Right kidney (tissue), 1 donor: ENCODE measurements at regions not wholly inside any gene's neighbourhood (a gene's known extent, or its start where the extent isn't known, plus 50 kb on each side); places are given as distances from the start of the nearest gene placed in this dataset.

Experiments
- DNase-seq: peaks from one replicate; pipeline ENCODE4 v3.0.0-alpha.2; 2016

DNA sequence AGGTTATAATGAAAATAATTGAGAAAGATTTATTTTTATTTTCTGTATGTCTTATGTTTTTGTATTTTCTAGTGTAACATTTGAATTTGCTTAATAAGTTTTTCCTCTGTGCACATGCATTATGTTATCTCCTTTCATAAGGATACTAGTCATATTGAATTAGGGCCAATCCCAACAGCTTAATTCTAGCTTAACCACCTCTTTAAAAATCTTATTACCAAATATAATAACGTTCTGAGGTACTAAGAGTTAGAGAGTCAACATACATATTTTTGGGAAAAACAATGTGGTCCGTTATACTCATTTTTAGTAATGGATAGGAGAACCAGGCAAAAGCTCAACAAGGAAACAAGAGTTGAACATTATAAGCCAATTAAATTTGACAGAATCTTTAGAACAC lies 845.6 kb upstream of the SEL1L start:
- DNase-seq = no peak

DNA sequence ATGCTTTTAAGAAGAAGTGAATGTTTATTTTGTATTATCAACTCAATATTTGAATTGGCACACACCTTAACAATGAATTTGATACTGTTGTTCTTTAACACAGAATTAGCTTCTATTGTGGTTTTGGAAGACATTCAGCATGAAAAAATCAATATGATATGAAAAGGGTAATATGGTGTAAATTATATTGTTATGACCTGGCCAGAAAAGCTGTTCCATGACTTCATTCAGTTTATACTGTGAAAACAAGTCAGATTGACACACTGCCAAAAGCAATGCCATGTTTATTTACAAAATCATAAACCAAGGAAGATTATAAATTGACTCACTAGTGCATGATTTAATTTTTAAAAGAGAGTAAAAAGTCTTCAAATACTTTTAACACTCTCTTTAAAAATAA lies 851.4 kb upstream of the SEL1L start:
- no peak for DNase-seq

DNA sequence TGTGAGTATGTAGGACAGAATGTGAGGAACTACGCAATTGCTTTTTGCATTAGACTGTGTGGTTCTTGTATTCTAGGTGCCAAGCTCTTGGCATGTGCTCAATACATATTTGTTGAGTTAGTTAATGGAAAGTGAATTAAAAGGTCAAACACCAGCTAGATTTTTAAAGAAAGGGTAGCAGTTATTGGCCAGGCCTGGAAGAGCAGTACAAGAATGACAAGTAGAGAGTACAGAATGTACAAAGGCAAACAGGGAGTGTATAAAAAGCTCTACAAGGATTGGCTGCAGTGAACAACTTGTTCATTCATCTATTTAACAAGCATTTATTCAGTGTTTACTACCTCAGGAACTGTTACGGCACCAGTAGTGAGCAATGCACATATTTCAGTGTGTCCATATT lies 854.0 kb upstream of the SEL1L start:
- DNase-seq = no peak

GRCh38 chr14:82388488-82388887 lies 854.8 kb upstream of the SEL1L start:
- DNase-seq = no peak

DNA sequence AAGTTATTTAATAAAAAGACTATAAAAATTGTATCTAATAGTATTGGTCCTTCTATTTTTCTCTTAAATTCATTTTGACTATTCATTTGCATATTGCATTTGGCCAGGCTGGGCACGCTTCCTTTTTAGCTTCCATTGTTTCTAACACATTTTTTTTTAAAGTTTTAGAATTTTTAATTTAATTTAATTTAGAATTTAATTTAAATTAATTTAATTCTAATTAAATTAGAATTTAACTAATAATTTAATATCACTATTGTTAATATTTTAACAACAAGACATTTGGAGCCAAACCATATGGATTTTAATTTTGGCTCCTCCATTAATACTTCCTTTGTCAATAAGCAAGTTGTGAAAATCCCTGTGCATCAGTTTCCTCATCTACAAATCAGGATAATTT lies 856.9 kb upstream of the SEL1L start:
- no peak for DNase-seq

DNA sequence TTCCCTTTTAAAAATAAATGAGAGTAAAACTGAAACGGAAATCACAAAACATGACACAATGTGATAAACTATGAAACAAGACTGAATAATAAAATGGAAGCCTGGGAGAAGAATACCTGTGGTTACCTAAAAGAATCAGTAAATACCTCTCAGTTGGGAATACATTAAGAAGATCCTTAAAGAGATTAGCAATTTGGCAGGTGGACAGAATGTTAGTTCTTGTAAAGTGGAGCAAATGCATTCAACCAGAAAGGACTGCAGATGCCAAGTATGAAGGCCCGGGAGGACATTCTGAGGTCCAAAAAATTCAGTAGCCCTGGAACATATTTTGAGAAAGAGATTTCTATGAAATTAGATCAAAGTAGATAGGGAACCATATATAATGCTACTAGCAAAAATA lies 861.3 kb upstream of the SEL1L start:
- no peak for DNase-seq

- peak; percentile 6 for DNase-seq
Observed at GRCh38 chr14:82398256-82398655, 864.6 kb upstream of the SEL1L start.

- no peak for DNase-seq
Observed at GRCh38 chr14:82403987-82404386, 870.3 kb upstream of the SEL1L start.

- no peak for DNase-seq
Observed at GRCh38 chr14:82410064-82410463, 876.4 kb upstream of the SEL1L start.

DNA sequence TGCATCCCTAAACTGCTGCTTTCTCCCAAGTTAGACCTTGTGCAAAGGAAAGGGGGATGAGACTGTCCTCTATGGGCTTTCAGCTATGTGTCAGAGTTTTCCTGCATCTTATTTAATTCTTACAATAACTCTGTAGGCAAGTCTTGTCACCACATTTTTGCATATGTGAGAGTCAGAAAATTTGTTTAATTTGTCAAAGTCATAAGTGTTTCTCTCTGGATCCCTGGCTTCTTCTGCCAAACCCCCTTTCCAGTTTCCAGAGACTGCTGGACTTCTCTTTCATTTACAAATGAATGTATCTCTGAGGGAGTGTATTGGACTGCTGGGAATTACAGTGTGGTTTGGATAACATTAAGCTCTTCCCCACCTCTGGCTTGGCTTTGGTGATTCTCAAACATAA lies 877.6 kb upstream of the SEL1L start:
- DNase-seq = no peak

DNA sequence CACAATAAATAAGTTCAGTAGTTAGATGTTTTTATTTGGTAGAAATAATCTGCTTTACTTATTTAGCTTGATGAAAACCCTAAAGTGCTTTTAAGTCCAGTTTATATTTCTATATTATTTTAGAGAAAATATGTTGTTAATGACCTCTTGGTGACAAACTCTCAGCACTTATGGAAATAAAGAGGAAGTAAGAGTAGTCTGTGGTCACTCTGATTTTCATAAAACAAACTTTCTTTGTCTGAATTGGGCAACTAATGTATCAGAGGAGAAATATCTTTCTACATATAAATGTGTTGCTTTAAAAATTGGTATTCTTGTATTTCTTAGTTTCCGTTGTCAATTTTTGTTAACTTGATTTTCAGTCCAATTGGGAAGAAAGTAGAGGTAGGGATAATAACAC lies 878.9 kb upstream of the SEL1L start:
- DNase-seq = no peak

DNA sequence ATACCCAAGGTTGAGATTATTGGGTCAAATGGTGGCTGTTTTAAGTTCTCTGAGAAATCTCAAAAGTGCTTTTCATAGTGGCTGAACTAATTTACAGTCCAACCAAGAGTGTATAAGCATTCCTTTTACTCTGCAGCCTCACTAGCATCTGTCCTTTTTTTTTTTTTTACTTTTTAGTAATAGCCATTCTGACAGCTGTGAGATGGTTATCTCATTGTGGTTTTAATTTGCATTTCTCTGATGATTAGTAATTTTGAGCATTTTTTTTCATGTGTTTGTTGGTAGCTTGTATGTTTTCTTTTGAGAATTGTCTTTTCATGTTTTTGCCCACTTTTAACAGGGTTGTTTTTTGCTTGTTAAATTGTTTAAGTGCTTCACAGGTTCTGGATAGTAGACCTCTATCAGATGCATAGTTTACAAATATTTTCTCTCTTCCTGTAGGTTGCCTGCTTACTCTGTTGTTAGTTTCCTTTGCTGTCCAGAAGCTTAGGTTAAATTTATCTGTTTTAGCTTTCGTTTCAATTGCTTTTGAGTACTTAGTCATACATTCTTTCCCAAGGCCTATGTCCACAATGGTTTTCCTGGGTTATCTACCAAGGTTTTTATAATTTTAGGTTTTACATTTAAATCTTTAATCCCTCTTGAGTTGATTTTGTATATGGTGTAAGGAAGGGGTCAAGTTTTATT lies 881.3 kb upstream of the SEL1L start:
- no peak for DNase-seq

GRCh38 chr14:82419933-82420332 lies 886.3 kb upstream of the SEL1L start:
- no peak for DNase-seq

- DNase-seq = no peak
Observed at GRCh38 chr14:82420871-82421270, 887.2 kb upstream of the SEL1L start.

GRCh38 chr14:82421286-82421685 lies 887.6 kb upstream of the SEL1L start:
- no peak for DNase-seq

GRCh38 chr14:82422230-82422629 lies 888.6 kb upstream of the SEL1L start:
- DNase-seq = no peak

- DNase-seq = no peak
Observed at GRCh38 chr14:82425261-82425660, 891.6 kb upstream of the SEL1L start.

DNA sequence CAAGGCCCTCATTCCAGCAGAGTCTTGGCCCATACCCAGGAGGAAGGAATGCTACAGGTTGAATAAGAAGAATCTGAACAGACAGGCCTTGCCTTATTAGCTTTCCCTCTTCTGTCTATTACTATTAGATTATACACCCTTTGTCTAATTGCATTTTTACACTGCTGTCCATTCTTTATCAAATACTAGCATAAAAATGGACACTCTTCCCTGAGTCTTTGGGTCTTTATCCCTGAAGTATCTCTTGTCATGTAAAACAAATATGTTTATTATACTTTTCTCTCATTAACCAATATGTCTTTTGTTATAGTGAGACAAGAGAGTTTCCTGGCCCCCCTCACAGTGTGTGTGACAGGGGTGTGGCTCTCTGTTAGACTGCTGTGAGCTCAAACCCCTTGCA lies 897.4 kb upstream of the SEL1L start:
- DNase-seq = no peak

GRCh38 chr14:82432301-82433105 lies 898.9 kb upstream of the SEL1L start:
- no peak for DNase-seq

- DNase-seq = no peak
Observed at GRCh38 chr14:82438436-82438835, 904.8 kb upstream of the SEL1L start.

DNA sequence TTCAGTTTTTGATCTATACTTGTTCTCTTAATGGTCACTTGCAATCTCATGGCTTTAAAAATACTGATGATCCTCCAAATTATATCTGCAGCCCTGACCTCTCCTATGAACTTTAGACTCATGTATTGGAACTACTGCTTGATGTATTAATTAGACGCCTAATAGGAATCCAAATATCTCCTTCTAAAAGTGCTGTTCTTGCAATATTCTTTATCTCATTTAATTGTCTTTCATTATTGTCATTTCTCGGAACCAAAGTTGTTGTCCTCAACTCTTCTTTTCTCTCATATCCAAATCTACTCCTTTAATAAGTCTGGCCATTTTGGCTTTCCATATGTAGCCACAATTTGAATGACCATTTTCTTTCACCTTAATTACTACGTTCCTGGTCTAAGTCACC lies 907.6 kb upstream of the SEL1L start:
- no peak for DNase-seq

DNA sequence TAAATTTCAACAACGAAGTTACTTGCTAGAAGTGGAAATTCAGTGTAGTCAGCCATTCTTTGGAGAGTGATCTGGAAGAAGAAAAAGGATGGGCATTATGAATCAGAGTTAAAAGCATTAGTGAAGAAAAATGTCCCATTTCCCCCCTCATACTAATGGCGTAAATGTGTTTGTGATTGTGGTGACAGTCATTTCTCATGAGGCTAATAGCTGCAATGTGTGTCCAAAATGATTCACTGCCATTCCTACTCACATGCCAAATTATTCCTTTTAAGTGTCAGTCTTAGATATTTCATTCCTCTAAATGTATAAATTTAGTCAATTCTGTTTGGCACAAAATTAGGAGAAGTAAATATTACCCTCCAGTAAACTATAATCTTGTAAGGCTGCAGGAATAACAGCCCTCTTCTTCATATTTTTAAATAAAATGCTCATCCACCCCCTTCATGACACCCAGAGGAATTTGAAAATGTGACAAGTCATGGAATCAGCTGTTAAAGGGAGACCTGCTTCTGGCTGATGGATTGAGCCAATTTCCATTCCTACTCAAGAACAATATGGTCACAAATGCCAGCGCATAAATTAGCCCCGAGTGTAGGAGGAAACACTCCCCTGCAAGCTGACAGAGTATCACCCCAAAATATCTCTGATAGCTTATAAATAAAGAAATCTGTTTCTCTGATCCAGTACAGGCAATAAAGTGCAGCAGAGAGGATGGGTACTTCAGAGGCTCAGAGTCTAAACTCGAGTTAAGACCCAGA lies 912.3 kb upstream of the SEL1L start:
- DNase-seq = no peak

DNA sequence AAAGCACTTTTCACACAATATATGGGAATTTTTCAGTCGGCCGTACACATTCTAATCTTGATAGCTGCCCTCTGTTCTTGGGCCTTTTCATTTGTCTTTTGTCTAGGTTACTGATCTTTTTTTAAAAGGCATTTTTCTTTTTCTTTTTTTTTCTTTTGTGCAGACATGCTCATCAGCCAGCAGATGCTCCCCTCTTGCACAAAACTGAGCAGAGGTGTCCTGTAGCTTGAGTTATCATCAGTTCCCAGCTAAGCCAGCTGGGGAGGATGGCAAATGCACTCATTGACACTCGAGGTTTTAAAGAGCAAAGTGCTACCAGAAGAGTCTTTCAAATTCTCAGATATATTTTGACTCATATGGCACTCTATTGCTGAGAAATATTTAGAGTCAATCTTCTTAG lies 913.9 kb upstream of the SEL1L start:
- DNase-seq = peak; percentile 6
